OCI-LY3 (cell line): ENCODE measurements at regions not wholly inside any gene's neighbourhood (a gene's known extent, or its start where the extent isn't known, plus 50 kb on each side); places are given as distances from the start of the nearest gene placed in this dataset.

Experiments used
- CTCF ChIP-seq: fragments of 200-600, 300-600 bp; sonication (generic); IDR thresholded peaks from 2 replicates; pipeline ENCODE4 v1.5.1; 2014; ENCODE audit warnings: antibody characterized with exemption, low read length, low read depth
- EZH2phosphoT487 ChIP-seq: fragments of 200-600 bp; shearing (Covaris generic); IDR thresholded peaks from 2 replicates; pipeline ENCODE4 v1.6.1; 2018; ENCODE audit warnings: antibody characterized with exemption, mixed run types, low read depth

- no peak for TF ChIP-seq CTCF
- no peak for TF ChIP-seq EZH2phosphoT487
Measured at GRCh38 chr2:146503366-146503765, 1341.5 kb upstream of the ACVR2A start.
